Amygdala (tissue), 56 donors: ENCODE measurements at regions not wholly inside any gene's neighbourhood (a gene's known extent, or its start where the extent isn't known, plus 50 kb on each side); places are given as distances from the start of the nearest gene placed in this dataset.
"Not testable (repeated sequence)": the region's sequence is repeated elsewhere in the genome, so short reads cannot be mapped to it uniquely, and the experiment has no call there.

ENCODE experiments used
- DNase-seq, 56 donors: peaks; one replicate each; lab custom pipeline; 2025; lab: John Stamatoyannopoulos, UW

DNA sequence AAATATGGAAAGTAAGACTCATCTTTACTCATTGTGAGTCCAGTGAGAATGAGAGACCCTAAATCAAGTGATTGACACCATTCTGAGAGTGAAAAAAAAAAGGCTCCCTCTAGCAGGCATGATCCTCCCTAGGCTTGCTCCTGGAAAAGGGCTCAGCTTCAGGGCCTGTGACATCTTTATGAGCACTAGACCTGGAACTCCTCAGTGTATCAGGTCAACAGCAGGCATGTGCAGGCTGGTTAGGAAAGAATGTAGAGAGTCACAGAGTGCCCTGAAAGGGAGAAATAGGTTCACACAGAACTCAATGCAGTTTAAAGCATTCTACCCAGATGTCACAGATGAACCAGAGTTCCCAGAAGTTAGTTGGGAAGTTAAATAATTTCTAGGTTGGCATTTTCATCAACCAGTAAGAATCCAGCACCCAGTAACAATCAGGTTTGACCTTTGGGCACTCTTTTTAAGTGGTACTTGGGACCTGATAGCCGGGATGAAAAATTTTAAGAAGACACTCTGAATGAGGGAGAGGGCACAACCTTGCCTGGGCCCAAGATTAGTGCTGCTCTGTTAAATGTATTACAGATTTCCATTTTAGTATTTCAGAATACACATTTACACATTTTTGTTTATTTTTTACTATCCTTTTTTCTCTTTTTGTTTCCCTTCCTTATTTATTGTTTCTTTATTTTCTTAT, 828.8 kb downstream of the C12orf50 start:
- no peak for DNase-seq

DNA sequence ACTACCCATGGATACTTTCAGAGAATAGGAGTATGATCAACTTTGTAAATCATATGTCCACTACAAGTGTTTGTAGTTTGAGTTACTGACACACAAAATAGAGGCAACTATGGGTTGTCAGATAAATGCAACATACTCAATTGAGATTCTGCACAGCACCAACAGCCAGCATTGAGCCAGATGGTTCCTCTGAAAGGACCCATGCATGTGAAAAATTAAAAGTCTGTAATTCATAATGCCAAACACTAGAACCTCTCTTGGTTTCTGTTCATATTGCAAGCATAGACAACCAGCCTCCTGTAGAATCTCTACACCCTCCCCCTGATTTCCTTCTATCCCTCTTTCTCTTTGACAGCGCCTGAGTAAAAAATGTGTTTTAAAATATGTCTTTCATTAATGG, 831.0 kb downstream of the C12orf50 start:
- no peak for DNase-seq

DNA sequence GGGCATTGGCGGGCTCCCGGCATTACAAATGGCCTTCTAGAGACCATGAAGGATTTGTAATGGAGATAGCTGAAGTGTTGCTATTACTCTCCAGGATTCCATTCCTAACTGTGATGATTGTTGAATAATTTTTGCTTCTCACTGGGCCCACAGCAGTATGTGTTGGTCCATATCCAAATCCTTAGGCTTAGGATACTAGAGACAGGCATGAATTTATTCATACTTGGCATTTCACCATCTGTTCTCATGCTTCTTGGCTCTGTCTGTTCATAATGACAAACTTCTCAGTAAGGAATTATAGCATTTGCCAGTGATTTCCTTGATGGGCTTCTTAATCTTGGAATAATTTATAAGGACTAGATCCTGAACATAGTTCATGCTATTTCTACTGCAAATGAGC, 832.9 kb downstream of the C12orf50 start:
- DNase-seq: no peak

DNA sequence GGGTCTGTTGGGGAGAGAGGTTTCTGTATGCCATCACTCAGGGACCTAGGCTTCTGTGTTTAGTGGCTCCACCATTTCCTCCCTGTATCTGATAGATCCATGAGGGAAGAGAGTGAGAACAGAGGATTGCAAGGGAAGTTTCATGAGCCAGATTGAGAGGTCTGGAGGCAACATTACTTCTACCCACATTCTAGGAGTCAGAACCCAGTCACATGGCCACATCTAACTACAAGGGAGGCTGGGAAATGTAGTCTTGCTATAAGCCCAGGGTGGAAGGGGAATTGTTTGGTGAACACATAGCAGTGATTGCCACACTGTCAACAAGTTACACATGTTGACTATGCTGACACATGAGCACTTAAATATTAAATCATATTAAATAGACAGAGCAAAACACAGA, 834.8 kb downstream of the C12orf50 start:
- DNase-seq: not testable (repeated sequence)

DNA sequence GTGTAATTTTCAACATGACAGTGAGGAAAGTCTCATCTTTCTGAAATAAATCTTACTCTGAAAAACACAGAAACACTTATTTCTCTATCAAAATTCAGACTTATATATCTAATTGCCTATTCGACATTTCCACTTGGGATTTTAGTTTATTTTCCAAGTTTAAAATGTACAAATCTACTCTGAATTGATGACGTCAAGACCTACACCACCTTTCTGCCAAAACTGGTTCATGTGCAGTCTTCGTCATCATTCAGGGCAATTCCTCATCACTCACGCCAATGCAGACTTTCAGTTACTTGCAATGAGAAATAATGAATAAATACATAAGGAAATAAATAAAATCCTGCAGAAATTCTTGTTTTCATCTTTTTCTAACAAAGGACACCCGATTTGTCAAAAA, 843.8 kb downstream of the C12orf50 start:
- no peak for DNase-seq

DNA sequence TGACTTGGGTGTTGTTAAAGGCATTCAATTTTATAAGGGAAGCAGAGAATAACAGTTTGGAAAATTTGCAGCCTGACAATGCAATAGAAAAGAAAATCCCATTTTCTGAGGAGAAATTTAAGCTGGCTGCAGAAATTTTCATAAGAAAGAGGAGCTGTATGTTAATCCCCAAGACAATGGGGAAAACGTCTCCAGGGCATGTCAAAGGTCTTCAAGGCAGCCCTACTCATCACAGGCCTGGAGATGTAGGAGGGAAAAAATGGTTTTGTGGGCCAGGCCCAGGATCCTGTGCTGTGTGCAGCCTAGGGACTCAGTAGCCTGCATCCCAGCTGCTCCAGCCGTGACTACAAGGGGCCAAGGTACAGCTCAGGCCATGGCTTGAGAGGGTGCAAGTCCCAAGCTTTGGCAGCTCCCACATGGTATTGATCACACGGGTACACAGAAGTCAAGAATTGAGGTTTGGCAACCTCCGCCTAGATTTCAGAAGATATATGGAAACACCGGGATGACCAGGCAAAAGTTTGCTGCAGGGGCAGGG, 846.4 kb downstream of the C12orf50 start:
- DNase-seq: no peak

DNA sequence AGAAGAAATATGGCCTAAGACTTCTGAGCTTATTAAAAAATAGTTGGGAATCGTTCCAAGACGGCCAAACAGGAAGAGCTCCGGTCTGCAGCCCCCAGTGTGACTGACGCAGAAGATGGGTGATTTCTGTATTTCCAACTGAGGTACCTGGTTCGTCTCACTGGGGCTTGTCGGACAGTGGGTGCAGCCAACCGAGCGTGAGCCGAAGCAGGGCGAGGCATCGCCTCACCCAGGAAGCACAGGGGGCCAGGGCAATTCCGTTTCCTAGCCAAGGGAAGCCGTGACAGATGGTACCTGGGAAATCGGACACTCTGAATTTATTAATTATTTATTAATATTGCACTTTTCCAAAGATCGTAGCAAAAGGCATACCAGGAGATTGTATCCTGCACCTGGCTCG, 857.8 kb downstream of the C12orf50 start:
- DNase-seq: no peak

DNA sequence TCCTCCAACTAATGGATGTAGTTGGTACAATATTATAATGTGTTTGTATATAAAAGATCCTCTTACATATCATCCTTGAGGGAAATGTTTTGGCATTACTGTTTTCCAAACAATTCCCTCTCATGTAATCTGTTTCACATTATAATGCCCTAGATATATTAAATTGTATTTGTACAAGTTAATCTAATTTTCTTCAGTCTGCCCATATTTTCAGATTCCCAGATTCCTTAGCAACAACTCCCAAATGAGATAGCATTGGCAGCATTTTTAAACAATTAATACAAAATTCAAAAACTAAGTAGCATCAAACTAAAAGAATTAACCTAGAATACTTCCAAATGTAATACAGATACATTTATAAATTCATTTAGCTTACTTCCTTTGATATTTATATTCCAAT, 860.2 kb downstream of the C12orf50 start:
- DNase-seq: no peak

DNA sequence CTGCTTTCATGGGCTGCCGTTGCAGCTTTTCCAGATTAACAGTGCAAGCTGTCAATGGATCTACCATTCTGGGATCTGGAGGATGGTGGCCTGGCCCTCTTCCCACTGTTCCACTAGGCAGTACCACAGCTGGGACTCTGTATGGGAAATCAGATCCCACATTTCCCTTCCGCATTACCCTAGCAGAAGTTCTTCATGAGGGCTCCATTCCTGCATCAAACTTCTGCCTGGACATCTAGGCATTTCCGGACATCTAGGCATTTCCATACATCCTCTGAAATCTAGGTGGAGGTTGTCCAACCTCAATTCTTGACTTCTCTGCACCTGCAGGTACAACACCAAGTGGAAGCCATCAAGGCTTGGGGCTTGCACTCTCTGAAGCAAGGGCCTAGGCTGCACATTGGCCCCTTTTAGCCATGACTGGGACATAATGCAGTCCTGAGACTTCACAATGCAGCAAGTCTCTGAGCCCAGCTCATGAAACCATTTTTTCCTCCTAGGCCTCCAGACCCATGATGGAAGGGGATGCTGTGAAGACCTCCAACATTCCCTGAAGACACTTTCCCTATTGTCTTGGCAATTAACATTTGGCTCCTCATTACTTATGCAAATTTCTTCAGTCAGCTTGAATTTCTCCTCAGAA, 863.3 kb downstream of the C12orf50 start:
- DNase-seq: no peak

DNA sequence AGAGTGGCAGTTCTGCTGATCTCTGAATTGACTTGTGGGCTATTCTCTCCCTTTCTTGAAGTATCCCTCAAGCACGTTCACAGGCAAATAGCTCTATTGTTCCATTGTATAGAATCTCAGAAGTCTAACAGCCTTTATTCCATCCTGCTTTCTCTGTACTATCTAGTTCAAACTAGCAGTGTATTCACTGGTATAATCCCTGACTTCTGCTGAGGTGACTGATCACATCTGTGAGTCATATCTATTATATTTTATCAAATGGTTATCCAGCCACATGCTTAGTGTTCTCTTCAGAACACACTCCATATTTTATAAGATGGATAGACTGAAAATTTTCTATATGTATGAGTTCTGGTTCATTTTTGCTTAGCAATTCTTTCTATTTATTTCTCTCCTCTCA, 866.1 kb downstream of the C12orf50 start:
- no peak for DNase-seq

DNA sequence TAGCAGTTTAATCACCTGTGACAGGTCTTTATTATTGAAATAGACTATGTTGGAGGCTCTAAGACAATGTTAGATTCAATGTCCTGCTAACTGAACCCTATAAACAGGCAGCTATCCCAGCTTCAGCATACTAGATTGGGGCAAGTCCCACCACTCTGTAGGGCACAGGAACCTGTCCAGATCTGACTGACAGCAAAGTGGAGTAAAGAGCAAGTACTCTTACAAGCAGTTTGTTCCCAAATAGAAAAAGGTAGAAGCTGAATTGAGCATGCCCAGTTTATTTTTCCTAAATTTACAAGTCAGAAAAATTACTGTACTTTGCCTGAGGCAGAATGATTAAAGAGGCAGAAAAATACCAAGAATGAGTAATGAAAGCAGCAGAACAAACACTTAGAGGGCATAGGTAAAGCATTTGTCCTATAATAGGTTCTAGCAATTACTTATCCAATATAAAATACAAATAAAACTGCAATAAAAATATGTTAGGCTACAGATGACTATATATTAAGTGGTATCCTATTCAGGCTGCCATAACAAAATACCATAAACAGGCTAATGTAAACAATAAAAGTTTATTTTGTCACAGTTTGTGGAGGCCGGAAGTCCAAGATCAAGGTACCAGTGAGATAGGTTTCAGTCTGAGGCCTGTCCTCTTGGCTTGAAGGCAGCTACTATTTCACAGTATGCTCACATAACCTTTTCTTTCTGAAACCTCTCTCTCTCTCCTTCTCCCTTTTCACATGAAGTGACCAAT, 868.2 kb downstream of the C12orf50 start:
- no peak for DNase-seq

DNA sequence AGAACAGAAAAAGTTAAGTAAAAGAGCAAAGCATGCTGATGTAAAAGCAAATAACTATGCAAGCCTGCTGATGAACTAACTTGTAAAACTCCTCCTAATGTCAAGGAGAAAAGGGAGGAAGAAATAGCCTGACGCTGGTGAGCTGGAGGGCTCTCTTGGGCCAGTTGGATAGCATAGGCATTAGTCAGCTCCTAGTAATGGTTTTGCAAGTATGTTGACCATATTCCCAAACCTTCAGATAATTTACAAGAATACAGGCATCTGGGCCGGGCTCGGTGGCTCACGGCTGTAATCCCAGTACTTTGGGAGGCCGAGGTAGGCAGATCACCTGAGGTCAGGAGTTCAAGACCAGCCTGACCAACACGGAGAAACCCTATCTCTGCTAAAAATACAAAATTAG, 871.4 kb downstream of the C12orf50 start:
- no peak for DNase-seq

DNA sequence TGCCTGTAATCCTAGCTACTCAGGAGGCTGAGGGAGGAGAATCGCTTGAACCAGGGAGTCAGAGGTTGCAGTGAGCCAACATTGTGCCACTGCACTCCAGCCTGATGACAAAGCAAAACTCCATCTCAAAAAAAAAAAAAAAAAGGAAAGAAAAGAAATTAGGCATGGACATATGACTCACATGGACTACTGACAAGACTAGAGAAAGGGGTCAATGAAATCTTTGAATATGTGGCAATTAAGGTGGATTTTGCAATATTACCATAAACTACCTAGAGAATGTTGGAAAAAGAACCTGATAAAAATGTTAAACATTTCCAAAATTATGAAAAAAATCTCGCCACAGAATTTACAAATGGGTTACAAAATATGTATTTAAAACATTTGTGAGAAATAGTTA, 873.6 kb downstream of the C12orf50 start:
- no peak for DNase-seq

DNA sequence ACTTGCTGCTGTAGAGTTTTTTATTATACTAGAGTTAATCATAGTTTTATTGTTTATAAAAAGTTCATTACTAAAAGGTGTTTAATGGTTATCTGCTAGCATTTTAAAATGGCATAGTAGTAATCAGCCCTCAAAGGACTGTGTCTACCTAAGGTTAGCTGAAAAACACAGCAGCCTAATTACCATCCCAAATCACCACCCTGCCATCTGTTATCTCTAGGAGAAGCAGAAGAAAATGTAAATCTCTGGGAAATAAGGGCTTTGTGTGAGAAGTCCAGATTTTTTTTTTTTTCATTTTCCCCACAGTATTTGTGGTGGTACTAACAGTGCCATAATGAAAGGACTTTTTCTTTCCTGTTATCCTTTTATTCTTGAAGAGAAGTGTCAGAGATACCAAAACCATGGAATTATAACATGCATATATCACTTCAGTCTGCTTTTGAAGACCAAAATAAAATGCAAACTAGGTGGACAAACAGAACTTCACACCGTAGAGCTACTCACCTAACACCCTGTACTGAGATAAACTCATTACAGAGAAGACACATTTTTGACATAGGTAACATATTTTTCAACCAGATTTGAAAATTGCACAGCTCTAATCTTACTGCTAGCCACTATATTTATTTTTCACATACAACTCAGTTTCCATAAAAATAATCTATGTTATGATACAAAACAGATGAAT, 876.2 kb downstream of the C12orf50 start:
- DNase-seq: no peak

DNA sequence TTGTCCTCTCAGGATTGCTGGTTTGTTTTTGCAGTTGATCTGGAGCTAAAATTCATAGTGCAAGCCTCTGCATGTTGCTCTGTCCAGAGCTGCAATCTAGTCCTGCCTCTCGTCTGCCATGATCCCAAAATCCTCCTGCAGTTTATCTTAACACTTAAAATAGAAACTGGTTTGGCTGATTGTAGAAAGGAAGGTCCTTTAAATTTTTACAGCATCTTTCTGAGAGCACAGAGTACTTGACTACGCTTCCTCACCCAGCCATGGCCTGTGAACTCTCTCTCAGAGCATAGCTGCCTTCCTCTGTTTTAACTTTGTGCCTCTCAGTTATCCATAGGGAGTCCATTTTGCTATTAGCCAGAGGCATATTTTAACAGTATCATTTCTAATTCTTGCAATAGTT, 877.1 kb downstream of the C12orf50 start:
- no peak for DNase-seq

DNA sequence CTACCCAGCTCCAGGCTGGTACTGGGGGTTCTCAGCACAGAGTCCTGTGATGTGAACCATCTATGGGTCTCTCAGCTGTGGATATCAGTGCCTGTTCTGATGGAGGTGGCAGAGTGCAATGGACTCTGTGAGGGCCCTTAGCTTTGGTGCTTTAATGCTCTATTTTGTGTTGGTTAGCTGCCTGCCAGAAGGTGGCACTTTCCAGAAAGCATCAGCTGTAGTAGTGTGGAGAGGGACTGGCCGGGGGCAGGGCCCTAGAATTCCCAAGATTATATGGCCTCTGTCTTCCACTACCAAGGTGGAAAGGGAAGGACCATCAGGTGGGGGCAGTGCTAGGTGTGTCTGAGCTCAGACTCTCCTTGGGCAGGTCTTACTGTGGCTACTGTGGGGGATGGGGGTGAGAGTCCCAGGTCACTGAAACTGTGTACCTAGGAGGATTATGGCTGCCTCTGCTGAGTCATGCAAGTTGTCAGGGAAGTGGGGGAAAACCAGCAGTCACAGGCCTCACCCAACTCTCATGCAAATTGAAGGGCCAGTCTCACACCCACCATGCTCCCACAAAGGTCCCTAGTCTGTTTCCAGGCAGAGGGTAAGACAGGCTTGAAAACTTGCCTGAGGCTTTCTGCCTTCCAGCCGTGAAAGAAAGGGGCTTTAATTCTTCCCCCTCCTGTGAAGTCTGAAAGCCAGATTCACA, 878.1 kb downstream of the C12orf50 start:
- no peak for DNase-seq

DNA sequence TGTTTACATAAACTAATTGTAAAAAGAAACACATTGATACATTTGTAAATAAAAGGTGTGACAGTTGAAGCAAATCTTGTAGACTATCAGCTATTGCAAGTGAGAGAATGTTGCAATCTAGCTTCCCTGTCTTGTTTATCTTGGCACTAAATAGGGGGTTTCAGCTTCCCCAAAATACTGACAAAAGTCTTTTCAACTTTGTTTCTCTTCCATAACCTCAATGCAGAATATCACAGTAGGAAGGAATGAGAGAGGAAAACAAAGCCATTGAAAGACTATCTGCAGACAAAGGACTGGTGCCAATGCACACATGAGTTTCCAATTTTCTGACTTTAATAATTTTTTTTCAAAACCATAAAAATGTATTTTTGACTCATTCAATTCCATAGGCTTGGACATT, 886.2 kb upstream of the MGAT4C start:
- DNase-seq: no peak

DNA sequence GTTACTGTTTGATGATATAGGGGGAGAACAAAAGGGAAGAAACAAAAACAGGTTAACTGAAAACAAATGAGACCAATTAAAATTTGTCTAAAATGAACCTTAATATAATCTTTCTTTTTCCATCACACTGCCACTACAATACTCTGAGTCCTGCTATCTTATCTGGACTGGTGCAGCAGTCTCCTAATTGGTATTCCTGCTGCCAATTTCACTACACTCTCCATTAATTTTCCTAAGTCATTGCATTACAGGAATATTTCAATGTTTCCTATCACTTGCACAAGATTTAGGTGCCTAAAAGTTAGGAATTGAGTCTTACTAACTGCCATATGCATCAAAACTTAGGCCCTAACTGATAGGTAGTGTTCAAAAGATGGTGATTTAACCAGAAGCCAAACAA, 884.9 kb upstream of the MGAT4C start:
- no peak for DNase-seq

DNA sequence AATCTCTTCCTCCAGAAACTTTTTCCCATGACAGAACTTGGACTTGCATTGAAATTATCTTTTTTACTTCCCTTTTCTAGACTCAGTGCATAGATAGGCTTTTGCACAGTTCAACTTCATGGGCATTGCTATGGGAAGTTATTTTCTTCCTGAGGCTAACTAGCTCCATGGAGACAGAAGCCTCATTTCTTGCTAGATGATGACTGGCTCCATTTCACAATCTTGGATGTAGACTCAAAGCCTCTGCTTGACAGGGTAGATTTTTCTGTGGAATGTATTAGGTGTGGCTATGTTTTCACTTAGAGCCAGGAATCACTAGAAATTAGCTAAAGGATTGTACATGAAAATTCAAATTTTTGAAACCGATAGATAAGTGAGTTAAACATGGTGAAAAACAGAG, 884.1 kb upstream of the MGAT4C start:
- no peak for DNase-seq

DNA sequence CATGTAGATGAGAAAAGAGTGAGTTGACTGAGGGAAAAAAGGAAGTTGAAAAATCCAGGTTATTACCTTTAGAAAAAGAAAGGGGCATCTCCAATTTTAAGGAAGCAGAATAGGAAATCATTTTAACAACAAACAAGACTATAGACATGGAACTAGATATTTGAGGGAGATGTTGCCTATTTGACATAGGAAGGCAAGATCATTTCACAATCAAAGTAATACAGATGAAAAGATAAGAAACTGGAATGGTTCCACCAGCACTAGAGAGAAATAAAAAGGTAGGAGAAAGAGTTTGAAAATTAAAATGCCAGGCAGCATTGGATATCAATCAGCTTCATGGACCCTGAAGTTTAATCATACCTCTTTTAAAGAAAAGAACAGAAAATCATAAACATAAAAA, 881.0 kb upstream of the MGAT4C start:
- DNase-seq: no peak
